Right cardiac atrium (tissue), 5 donors: ENCODE measurements at regions not wholly inside any gene's neighbourhood (a gene's known extent, or its start where the extent isn't known, plus 50 kb on each side); places are given as distances from the start of the nearest gene placed in this dataset.

Experiments
- ATAC-seq, 2 donors: fragments of 200-7000 bp; cut with Tn5 transposase; one replicate each; pipeline versions ENCODE4 v1.8.0 to v1.9.1; 2020; ENCODE audit warnings: moderate library complexity in 2 of 2, mild to moderate bottlenecking in 1 of 2
- DNase-seq, 3 donors: peaks; one replicate each; pipeline ENCODE4 v3.0.0-alpha.2; 2020
- H3K27ac ChIP-seq: one replicate; pipeline ENCODE4 v1.5.1; 2013; ENCODE audit warnings: mild to moderate bottlenecking, low read length, control low read depth, moderate library complexity
- H3K27me3 ChIP-seq: one replicate; pipeline ENCODE4 v1.6.1; 2013; ENCODE audit not compliant: control insufficient read depth, insufficient read depth
- H3K4me1 ChIP-seq: one replicate; pipeline ENCODE4 v1.6.1; 2013; ENCODE audit warnings: low read length; ENCODE audit not compliant: control insufficient read depth, insufficient read depth
- H3K4me3 ChIP-seq: one replicate; pipeline ENCODE4 v1.5.1; 2013; ENCODE audit warnings: low read length, control low read depth
- H3K9me3 ChIP-seq: one replicate; pipeline ENCODE4 v1.6.1; 2013; ENCODE audit warnings: low read length; ENCODE audit not compliant: control insufficient read depth
- WGBS: extraction: QIAGEN DNeasy Blood & Tissue Kit; methylation state at CpG from one replicate; pipeline ENCODE4 v1.1.7; 2013; 5-methylcytosine and 5-hydroxymethylcytosine counted together
- intact Hi-C, 4 donors: fragments of 100-400 bp; cut with DNase I; formaldehyde crosslinking; loops; one replicate each; pipeline versions ENCODE4 v1.11.0 to v1.14.0; 2022 to 2023
- donor health status: healthy with polysubstance abuse.
- donor health status: DM: no; HTN: yes; CAD: no.
- donor health status: DM: no; HTN: no; CAD: no.
- donor health status: DM: no; HTN: yes; CAD: no; lungs with severe emphysema.
- donor health status: DM: yes; HTN: yes; CAD: no.

DNA sequence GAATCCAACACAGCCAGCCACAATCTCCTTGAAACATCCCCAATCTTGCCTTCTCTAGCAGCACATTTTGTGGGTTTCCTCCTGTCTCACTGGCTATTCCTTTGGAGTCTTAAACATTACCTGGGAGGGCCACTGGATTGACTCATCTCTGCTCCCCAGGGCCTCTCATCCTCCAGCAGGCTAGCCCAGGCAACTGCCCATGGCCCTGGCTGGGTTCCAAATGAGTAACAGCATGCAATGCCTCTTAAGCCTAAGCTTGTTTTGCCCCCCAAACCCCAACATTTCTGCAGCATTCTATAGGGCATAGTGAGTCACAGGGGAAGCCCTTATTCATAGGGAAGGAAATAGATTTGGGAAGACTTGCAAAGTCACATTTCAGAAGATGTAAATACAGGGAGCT lies 204.9 kb downstream of the FOXA2 start:
- ATAC-seq (no peak), DNase-seq (no peak)
- no peaks in the 10 kb centered on the region for H3K27me3 ChIP-seq
- H3K27ac ChIP-seq = no peak overlapping the region
- H3K9me3 ChIP-seq = no peaks in the 10 kb centered on the region
- H3K4me1 ChIP-seq = no peaks in the 10 kb centered on the region
- intact Hi-C loops = no loop called here
- no peak overlapping the region for H3K4me3 ChIP-seq

DNA sequence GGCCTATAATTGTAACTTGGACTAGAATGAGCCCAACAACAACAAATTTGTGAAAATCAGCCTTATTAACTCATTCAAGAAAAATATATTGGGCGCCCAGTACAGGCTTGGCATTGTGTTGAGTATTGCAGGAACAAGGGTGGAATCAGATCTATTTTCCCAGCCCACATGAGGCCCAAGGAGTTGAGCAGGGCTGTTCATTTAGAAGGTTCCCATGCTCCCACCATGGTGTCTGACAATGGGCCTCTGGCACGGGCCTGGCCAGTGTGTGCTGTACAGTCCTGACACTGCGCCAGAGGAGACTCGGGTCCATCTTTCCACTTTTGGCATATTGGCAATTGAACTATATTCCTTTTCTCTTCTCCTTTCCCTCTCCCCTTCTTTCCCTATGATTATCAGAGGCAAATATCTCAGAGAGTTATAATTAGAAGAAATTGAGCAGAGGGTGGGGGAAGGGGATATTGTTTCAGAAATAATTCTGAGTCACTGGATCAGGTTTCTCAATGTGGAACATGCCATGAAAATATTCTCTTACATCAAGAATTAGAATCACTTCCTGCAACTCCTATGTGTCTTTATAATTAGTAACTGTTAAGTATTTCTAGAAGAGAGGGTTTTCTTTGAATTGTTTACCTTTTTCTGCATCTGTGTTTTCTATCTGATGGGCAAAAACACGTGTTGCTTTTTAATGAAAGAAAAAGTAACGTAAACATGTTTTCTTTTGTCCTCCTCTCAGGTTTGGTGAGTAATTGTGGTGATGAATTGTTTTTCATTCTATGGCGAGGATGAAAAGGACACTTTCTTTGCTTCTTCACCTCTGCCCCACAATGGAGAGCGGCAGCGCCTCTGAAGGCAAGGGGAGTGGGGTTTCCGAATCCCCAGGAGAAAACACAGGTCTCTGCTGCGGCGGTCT lies 209.4 kb downstream of the FOXA2 start:
- H3K4me1 ChIP-seq = no peaks in the 10 kb centered on the region
- no peak for DNase-seq

DNA sequence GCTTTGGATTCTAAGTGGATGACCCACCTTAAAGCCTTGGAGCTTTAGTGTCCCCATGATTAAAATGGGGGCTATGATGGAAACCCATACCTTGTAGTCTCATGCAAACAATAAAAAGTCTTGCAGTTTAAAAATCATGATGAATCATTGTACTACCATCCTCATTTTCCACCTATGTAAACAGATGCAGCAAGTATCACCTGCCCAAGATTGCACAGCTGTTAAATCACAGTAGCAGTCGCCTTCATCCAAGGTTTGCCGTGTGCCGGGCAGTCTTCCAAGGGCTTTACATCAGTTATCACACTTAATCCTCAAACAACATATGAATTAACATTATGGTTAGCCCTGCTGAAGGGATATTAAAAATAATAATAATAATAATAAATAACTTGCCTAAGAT lies 210.3 kb downstream of the FOXA2 start:
- intact Hi-C loops = no loop called here
- Histone ChIP-seq H3K9me3 (no peaks in the 10 kb centered on the region), H3K27me3 (no peaks in the 10 kb centered on the region), H3K4me3 (no peak overlapping the region), H3K4me1 (no peaks in the 10 kb centered on the region), H3K27ac (no peak overlapping the region)
- WGBS = 85% methylated on average over 3 of the region's 3 CpGs
- no peak for ATAC-seq
- DNase-seq = no peak

More for the DNA sequence above, 209.4 kb downstream of the FOXA2 start:
- 70% methylated on average over 12 of the region's 12 CpGs for WGBS
- Histone ChIP-seq H3K27me3 (no peaks in the 10 kb centered on the region), H3K4me3 (no peak overlapping the region), H3K9me3 (no peaks in the 10 kb centered on the region), H3K27ac (no peak overlapping the region)
- ATAC-seq = no peak
- intact Hi-C loops = no loop called here

DNA sequence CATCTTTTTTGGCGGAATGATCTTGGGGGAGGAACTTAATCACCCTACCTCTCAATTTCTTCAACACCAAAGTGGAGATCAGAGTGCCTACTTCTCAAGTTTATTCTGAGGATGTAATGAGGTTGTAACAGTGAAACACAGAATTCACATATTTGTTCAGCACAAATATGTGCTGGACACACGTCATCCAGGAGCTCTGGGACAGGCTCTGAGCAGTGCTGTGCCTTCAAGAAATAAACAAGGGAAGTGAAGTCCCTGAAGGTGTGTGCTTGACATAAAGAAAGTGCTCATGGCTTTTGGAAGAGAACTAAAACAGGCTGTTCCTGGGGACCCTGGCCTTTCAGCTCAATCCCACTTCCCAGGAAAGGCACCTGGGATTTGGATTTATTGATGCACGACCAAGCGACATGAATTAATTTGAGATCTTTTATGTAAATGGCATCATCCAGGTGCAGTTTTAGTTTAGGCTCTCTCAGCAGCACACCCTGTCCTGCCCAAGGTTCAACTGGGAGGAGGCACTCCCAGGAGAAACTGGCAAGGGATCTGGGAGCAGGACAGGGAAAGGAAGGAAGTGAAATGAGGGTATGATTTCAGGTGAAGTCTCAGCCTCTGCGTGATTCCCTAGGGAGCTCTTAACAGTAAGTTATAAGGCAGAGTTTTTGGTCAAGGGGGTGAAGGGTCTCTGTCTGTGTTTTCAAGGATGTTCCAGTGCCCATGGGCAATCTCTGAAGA lies 211.0 kb downstream of the FOXA2 start:
- intact Hi-C loops = no loop called here
- H3K9me3 ChIP-seq = no peaks in the 10 kb centered on the region
- H3K4me1 ChIP-seq = no peaks in the 10 kb centered on the region
- DNase-seq (no peak), ATAC-seq (no peak)
- no peak overlapping the region for H3K4me3 ChIP-seq
- 82% methylated on average over 5 of the region's 5 CpGs for WGBS
- no peaks in the 10 kb centered on the region for H3K27me3 ChIP-seq
- no peak overlapping the region for H3K27ac ChIP-seq

DNA sequence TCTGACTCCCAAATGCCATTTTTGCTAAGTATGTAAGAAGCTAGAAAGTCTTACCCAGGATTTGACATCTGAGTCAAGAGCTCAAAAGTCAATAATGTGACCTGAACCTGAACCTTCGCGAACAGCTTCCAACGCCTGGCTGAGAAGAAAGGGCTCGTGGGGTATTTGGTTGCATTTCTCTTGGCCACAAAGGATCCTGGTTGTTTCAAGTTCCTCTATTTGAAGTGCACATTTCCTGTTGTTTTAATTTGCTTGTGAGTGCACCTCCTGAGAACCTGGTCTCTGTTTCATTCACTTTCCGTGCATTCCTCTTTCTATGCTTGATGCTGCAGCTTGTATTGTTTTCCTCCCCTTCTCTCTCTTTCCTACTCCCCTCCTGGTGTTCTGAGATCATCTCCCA lies 212.5 kb downstream of the FOXA2 start:
- WGBS = 46% methylated on average over 5 of the region's 5 CpGs
- Histone ChIP-seq H3K27me3 (no peaks in the 10 kb centered on the region), H3K4me1 (no peaks in the 10 kb centered on the region), H3K27ac (no peak overlapping the region), H3K4me3 (no peak overlapping the region), H3K9me3 (no peaks in the 10 kb centered on the region)
- DNase-seq (no peak), ATAC-seq (no peak)
- intact Hi-C loops = no loop called here

DNA sequence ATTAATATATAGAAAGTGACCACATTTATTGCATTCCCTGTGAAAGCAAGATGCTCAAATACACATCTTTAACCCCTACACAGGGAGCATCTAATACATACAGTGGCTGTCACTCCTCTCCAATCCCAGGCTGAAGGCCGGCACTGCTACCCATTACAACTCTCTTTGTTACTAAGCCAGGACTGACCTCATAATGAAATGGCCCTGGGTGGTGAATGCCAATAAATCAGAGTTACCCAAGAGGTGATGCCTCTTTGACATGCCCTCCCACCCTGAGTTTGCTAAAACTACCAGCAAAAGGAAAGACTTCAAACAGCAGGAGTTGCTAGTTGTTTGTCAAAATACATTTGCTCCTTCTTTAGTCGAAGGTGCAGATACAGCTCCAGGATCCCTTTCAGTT lies 214.2 kb downstream of the FOXA2 start:
- 80% methylated on average over 2 of the region's 2 CpGs for WGBS
- Histone ChIP-seq H3K27ac (no peak overlapping the region), H3K4me1 (no peaks in the 10 kb centered on the region), H3K27me3 (no peaks in the 10 kb centered on the region), H3K4me3 (no peak overlapping the region), H3K9me3 (no peaks in the 10 kb centered on the region)
- DNase-seq = no peak
- intact Hi-C loops = no loop called here
- ATAC-seq = no peak

DNA sequence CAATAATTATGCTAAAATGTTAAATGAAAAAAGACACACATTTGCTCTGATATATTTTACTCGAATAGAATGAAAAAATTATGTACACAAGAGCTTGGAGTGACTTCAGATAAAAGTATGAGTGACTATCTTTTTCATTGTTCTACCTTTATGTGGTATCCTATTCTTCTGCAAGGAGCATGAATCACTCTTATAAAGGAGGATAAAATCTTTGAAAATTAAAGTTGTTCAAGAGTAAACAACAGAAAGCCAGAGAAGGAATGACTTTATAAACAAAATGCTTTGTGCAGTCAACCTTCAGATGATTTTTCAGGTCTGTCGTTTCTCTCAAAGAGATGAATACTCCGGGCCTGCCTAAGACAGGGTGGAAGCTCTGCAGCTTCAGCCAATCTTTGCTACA lies 215.3 kb downstream of the FOXA2 start:
- H3K9me3 ChIP-seq = no peaks in the 10 kb centered on the region
- no peaks in the 10 kb centered on the region for H3K4me1 ChIP-seq
- H3K27ac ChIP-seq = no peak overlapping the region
- intact Hi-C loops = no loop called here
- 73% methylated on average over 3 of the region's 3 CpGs for WGBS
- ATAC-seq = no peak
- DNase-seq = no peak
- no peaks in the 10 kb centered on the region for H3K27me3 ChIP-seq
- H3K4me3 ChIP-seq = no peak overlapping the region

DNA sequence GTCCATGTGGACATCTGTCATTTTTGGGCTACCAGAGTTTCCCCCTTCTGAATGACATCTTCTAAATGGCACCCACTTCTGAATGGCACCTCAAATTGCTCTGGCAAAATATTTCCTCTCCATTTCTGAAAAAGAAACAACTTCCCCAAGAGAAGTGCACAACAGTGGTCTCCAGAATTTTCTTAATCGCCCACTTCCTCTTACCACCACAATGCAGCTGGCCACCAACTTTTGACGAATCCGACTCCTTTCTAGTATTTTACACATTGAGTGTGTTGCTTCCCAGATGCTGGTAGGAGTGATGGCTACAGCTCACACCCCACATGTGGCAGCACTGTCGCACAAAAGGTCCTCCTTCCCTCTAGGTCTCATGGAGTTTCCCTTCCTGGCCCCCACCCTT lies 216.1 kb downstream of the FOXA2 start:
- DNase-seq (no peak), ATAC-seq (no peak)
- Histone ChIP-seq H3K27me3 (no peaks in the 10 kb centered on the region), H3K27ac (no peak overlapping the region), H3K4me3 (no peak overlapping the region), H3K4me1 (no peaks in the 10 kb centered on the region), H3K9me3 (no peaks in the 10 kb centered on the region)
- WGBS = 75% methylated on average over 4 of the region's 4 CpGs
- intact Hi-C loops = no loop called here

DNA sequence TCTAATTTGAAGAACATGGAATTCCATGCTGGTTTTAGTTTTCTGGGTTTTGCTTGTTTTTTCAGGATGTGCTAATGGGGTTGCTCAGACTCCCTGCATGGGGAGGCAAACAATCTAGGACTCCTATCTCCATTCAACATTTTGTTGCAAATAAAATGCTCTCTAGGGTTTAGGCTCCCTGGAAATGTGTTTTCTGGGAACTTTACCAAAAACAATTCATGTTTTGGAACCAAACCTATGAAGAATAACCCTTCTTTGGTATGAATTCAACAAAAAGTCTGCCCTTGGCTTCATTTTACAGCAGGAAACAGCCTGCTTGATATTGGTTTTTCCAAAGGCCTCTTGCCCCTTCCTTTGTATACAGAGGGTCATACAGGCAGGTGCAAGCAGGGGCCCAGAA lies 217.7 kb downstream of the FOXA2 start:
- no peaks in the 10 kb centered on the region for H3K9me3 ChIP-seq
- H3K27ac ChIP-seq = no peak overlapping the region
- intact Hi-C loops = no loop called here
- H3K4me3 ChIP-seq = no peak overlapping the region
- no peak for DNase-seq
- H3K4me1 ChIP-seq = no peaks in the 10 kb centered on the region
- H3K27me3 ChIP-seq = no peaks in the 10 kb centered on the region
- ATAC-seq = no peak

DNA sequence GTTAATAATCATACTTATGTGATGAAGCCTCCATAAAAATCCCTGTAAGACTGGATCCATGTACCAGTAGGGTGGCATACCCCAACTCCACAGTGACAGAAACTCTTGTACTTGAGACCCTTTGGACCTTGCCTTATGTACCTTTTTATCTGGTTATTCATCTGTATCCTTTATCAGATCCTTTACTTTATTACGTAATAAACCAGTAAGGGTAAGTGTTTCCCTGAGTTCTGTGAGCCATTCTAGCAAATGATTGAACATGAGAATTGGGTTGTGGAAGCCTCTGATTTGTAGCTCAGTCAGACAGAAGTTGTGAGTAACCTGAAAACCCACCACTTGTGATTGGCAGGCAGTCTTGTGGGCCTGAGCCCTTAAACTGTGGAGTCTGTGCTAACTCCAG lies 229.7 kb downstream of the FOXA2 start:
- ATAC-seq (no peak), DNase-seq (no peak)
- Histone ChIP-seq H3K4me1 (no peaks in the 10 kb centered on the region), H3K9me3 (no peaks in the 10 kb centered on the region), H3K27ac (no peak overlapping the region), H3K27me3 (no peaks in the 10 kb centered on the region), H3K4me3 (no peak overlapping the region)
- 86% methylated on average over 1 of the region's 1 CpG for WGBS
- intact Hi-C loops = no loop called here

DNA sequence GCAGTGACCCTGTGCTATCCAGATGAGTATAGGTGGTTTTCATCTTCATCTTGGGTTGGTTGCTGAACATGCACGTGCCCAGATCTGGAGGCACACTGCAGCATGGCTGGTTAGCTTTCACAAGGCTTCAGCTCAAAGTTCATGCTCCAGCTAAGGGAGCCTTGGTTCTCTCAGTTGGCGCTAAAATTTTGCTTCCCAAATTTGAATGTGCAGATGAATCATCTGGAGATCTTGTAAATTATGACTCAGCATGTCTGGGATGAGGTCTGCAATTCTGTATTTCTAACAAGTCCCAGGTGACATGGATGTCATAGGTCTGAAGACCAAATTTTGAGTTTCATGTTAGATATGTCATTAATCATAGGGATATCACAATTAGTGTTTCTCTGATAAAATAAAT lies 230.8 kb downstream of the FOXA2 start:
- no peak overlapping the region for H3K27ac ChIP-seq
- 75% methylated on average over 2 of the region's 2 CpGs for WGBS
- H3K4me3 ChIP-seq = no peak overlapping the region
- no peak for DNase-seq
- intact Hi-C loops = no loop called here
- H3K27me3 ChIP-seq = no peaks in the 10 kb centered on the region
- no peaks in the 10 kb centered on the region for H3K4me1 ChIP-seq
- ATAC-seq = no peak
- H3K9me3 ChIP-seq = no peaks in the 10 kb centered on the region
